Panc1 (cell line): ENCODE measurements at regions not wholly inside any gene's neighbourhood (a gene's known extent, or its start where the extent isn't known, plus 50 kb on each side); places are given as distances from the start of the nearest gene placed in this dataset.

ENCODE experiments used
- ATAC-seq: fragments of 200-7000 bp; cut with Tn5 transposase; 2 replicates; pipeline ENCODE4 v1.9.1; 2020; ENCODE audit warnings: mild to moderate bottlenecking, moderate library complexity
- BruUV-seq: library from RNA; stranded (reverse); fragments of 400-500 nt; replicated peaks from 2 replicates; lab custom pipeline; 2021; lab: Mats Ljungman, UMichigan
- CTCF ChIA-PET: fragments of 300-600 bp; sonication (Branson Sonifier 250); formaldehyde crosslinking; loops from one replicate; lab custom pipeline; 2022; ENCODE audit warnings: antibody characterized with exemption; lab: Charles Lee
- POLR2A ChIA-PET: fragments of 300-600 bp; sonication (Branson Sonifier 250); formaldehyde crosslinking; loops from one replicate; lab custom pipeline; 2022; ENCODE audit warnings: antibody characterized with exemption; lab: Charles Lee
- DNase-seq: peaks from one replicate; pipeline ENCODE4 v3.0.0-alpha.2; 2010; ENCODE audit warnings: low read depth, low spot score
- H3K27ac ChIP-seq: 2 replicates; pipeline ENCODE4 v1.5.1; 2011; ENCODE audit warnings: mild to moderate bottlenecking, low read length, inconsistent platforms
- H3K27me3 ChIP-seq: fragments of 200-500 bp; sonication (Bioruptor generic); 2 replicates; pipeline ENCODE4 v1.6.0; 2014; ENCODE audit warnings: low read length, inconsistent platforms; ENCODE audit not compliant: control insufficient read depth, insufficient read depth
- H3K36me3 ChIP-seq: fragments of 200-500 bp; sonication (Bioruptor generic); 2 replicates; pipeline ENCODE4 v1.5.1; 2014; ENCODE audit warnings: inconsistent platforms, mild to moderate bottlenecking, low read length, moderate library complexity; ENCODE audit not compliant: control insufficient read depth, insufficient read depth
- H3K4me1 ChIP-seq: 2 replicates; pipeline ENCODE4 v1.5.1; 2011; ENCODE audit warnings: inconsistent platforms, mild to moderate bottlenecking, low read length, moderate library complexity; ENCODE audit not compliant: control insufficient read depth, insufficient read depth
- H3K4me3 ChIP-seq, 2 experiments: 2 replicates each; pipeline ENCODE4 v1.5.1; 2011 to 2012; ENCODE audit warnings: low read depth in 2 of 2, low read length in 2 of 2, mild to moderate bottlenecking in 2 of 2, inconsistent platforms in 1 of 2, moderate library complexity in 1 of 2
- H3K9me3 ChIP-seq: fragments of 200-500 bp; sonication (Bioruptor generic); 2 replicates; pipeline ENCODE4 v1.5.1; 2014; ENCODE audit warnings: low read depth, mild to moderate bottlenecking, inconsistent platforms, low read length, moderate library complexity; ENCODE audit not compliant: control insufficient read depth, insufficient read depth
- POLR2AphosphoS5 ChIP-seq: IDR thresholded peaks from 2 replicates; pipeline ENCODE4 v1.6.1; 2012; ENCODE audit warnings: mild to moderate bottlenecking, low read depth, low read length, moderate library complexity
- SIN3A ChIP-seq: IDR thresholded peaks from 2 replicates; pipeline ENCODE4 v1.6.1; 2012; ENCODE audit warnings: low read depth, mild to moderate bottlenecking, low read length, moderate library complexity, borderline replicate concordance; ENCODE audit not compliant: insufficient read depth
- TCF7L2 ChIP-seq: IDR thresholded peaks from 2 replicates; pipeline ENCODE4 v1.6.1; 2011; ENCODE audit warnings: mild to moderate bottlenecking, low read depth, low read length, inconsistent platforms
- in situ Hi-C: cut with HindIII; loops from 2 replicates; pipeline ENCODE4 v1.10.0; 2016; ENCODE audit warnings: low sequenced_read_pairs, low pct_unique_long_range_greater_than_20kb
- intact Hi-C: fragments of 100-400 bp; cut with micrococcal nuclease; formaldehyde crosslinking; loops from one replicate; pipeline ENCODE4 v1.10.0; 2022; ENCODE audit not compliant: unreplicated experiment
- TF ChIP-seq, protein P1 (sequence below), 2 experiments: IDR thresholded peaks; 2 replicates each; pipeline ENCODE4 v1.6.1; 2011 to 2012; ENCODE audit warnings: low read depth in 2 of 2, control low read depth in 1 of 2, low read length in 1 of 2, mild to moderate bottlenecking in 1 of 2, moderate library complexity in 1 of 2; ENCODE audit not compliant: insufficient read depth in 1 of 2
- TF ChIP-seq, protein P2 (sequence below): fragments of 450-650 bp; IDR thresholded peaks from 2 replicates; pipeline ENCODE4 v1.5.1; 2017; ENCODE audit warnings: mild to moderate bottlenecking

DNA sequence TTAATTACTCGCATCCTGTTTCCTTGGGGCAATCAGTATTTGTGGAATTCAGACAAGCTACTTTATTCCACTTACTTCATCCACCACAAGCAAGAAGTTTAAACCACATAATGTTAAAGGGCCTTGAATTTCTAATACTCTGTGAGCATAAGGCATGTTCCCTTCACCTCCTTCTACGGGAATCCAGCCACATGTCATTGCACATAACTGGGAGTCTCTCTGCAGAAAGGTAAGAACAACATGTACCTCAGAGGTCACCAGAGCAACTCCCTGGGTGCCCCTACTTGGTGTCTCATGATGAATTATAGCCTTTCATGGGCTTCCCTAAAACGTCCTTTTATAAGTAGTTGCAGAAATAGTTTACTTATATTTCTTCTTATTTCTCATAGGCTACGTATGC lies 553.2 kb downstream of the DTWD2 start:
- TF ChIP-seq POLR2AphosphoS5 (no peak), TCF7L2 (no peak), SIN3A (no peak)
- TF ChIP-seq, protein P1, sequence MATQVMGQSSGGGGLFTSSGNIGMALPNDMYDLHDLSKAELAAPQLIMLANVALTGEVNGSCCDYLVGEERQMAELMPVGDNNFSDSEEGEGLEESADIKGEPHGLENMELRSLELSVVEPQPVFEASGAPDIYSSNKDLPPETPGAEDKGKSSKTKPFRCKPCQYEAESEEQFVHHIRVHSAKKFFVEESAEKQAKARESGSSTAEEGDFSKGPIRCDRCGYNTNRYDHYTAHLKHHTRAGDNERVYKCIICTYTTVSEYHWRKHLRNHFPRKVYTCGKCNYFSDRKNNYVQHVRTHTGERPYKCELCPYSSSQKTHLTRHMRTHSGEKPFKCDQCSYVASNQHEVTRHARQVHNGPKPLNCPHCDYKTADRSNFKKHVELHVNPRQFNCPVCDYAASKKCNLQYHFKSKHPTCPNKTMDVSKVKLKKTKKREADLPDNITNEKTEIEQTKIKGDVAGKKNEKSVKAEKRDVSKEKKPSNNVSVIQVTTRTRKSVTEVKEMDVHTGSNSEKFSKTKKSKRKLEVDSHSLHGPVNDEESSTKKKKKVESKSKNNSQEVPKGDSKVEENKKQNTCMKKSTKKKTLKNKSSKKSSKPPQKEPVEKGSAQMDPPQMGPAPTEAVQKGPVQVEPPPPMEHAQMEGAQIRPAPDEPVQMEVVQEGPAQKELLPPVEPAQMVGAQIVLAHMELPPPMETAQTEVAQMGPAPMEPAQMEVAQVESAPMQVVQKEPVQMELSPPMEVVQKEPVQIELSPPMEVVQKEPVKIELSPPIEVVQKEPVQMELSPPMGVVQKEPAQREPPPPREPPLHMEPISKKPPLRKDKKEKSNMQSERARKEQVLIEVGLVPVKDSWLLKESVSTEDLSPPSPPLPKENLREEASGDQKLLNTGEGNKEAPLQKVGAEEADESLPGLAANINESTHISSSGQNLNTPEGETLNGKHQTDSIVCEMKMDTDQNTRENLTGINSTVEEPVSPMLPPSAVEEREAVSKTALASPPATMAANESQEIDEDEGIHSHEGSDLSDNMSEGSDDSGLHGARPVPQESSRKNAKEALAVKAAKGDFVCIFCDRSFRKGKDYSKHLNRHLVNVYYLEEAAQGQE (IDR thresholded peaks at IDR 0.05; ENCODE audit: insufficient read depth in 1 of 2, low read depth in 2 of 2, low read length in 1 of 2), result no peak
- TF ChIP-seq, protein P2, sequence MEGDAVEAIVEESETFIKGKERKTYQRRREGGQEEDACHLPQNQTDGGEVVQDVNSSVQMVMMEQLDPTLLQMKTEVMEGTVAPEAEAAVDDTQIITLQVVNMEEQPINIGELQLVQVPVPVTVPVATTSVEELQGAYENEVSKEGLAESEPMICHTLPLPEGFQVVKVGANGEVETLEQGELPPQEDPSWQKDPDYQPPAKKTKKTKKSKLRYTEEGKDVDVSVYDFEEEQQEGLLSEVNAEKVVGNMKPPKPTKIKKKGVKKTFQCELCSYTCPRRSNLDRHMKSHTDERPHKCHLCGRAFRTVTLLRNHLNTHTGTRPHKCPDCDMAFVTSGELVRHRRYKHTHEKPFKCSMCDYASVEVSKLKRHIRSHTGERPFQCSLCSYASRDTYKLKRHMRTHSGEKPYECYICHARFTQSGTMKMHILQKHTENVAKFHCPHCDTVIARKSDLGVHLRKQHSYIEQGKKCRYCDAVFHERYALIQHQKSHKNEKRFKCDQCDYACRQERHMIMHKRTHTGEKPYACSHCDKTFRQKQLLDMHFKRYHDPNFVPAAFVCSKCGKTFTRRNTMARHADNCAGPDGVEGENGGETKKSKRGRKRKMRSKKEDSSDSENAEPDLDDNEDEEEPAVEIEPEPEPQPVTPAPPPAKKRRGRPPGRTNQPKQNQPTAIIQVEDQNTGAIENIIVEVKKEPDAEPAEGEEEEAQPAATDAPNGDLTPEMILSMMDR, result no peak
- CTCF ChIA-PET, result no interaction called here
- no peaks in the 10 kb centered on the region for H3K36me3 ChIP-seq
- BruUV-seq, result no TSS peak
- DNase-seq, result no peak
- H3K4me3 ChIP-seq, result no peak overlapping the region
- H3K4me1 ChIP-seq, result no peaks in the 10 kb centered on the region
- ATAC-seq, result no peak
- in situ Hi-C loops (no loop called here), intact Hi-C loops (no loop called here)
- H3K9me3 ChIP-seq, result 0 out of 2 replicates have a peak, but pooled peaks cover 3% of the 10 kb centered on the region
- no peak overlapping the region for H3K27ac ChIP-seq
- POLR2A ChIA-PET, result no interaction called here
- H3K27me3 ChIP-seq, result no peaks in the 10 kb centered on the region

DNA sequence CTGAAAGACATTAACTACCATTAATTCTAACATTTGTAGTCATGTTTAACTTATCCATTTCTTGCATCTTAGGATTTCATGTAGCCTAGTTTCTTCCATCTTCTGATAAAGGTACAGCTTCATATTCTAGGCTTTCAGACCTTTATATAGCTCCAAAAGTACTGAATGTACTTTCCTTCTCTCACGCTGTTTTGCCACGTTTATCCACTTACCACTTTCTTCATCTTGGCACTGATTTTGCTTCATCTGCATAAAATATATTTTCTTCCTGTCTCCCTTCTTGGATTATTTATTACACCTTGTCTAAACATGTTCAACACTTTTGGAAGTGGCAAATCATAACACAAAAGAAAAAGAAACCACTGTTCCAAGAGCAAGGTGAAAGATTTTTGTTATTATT lies 553.8 kb downstream of the DTWD2 start:
- ChIA-PET POLR2A (no interaction called here), CTCF (no interaction called here)
- Histone ChIP-seq H3K4me1 (no peaks in the 10 kb centered on the region), H3K4me3 (no peak overlapping the region), H3K27ac (no peak overlapping the region), H3K9me3 (0 out of 2 replicates have a peak, but pooled peaks cover 3% of the 10 kb centered on the region), H3K27me3 (no peaks in the 10 kb centered on the region), H3K36me3 (no peaks in the 10 kb centered on the region)
- TF ChIP-seq, protein P1 (IDR thresholded peaks at IDR 0.05; ENCODE audit: insufficient read depth in 1 of 2, low read depth in 2 of 2, low read length in 1 of 2), result no peak
- no peak for TF ChIP-seq SIN3A
- TF ChIP-seq, protein P2, result no peak
- in situ Hi-C loops, result no loop called here
- no TSS peak for BruUV-seq
- ATAC-seq (no peak), DNase-seq (no peak)
- intact Hi-C loops, result no loop called here
